ENCODE measurements at regions not wholly inside any gene's neighbourhood (a gene's known extent, or its start where the extent isn't known, plus 50 kb on each side); places are given as distances from the start of the nearest gene placed in this dataset.

DNA sequence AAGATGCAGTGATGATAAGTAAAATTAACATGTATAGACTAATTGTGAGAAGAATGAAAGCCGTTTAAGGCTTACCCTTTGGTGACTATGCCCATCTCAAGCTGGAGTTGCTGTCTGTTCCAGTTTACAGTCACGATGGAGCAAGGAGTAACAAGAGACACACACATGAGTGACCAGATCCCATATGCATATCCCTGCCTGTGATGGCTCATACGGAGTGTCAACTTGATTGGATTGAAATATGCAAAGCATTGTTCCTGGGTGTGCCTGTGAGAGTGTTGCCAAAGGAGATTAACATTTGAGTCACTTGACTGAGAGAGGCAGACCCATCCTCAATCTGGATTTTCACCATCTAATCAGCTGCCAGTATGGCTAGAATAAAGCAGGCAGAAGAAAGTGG is 786.8 kb downstream of the FAM181B start:
- Histone ChIP-seq H3K27ac (ENCODE audit: low read length) (no peak overlapping the region), H3F3A (ENCODE audit: low read length, unreplicated experiment) (no peaks in the 10 kb centered on the region), H3K4me3 (ENCODE audit: low read length) (no peak overlapping the region), H3K36me3 (ENCODE audit: low read depth, low read length) (no peaks in the 10 kb centered on the region), H3K27me3 (ENCODE audit: low read length) (no peaks in the 10 kb centered on the region), H3K9ac (ENCODE audit: low read length) (no peak overlapping the region), H3K79me2 (ENCODE audit: low read length) (no peaks in the 10 kb centered on the region), H3K4me2 (ENCODE audit: low read length) (no peak overlapping the region), H3K9me2 (replicated peaks; ENCODE audit: low read length) (no peaks in the 10 kb centered on the region), H3K4me1 (ENCODE audit: insufficient read depth, low read length) (no peaks in the 10 kb centered on the region), H3K9me3 (ENCODE audit: low read length) (peaks cover 18% of the 10 kb centered on the region; the same call in 1 of the 2 replicates), H2AFZ (ENCODE audit: low read length) (no peak overlapping the region), H4K20me1 (ENCODE audit: low read length) (no peaks in the 10 kb centered on the region)
- no TSS peak for BruUV-seq (replicated peaks)
- intact Hi-C loops (cut with micrococcal nuclease), result no loop called here
- POLR2A ChIA-PET (ENCODE audit: unreplicated experiment), result no interaction called here
- ATAC-seq, result no peak
- CTCF ChIA-PET, result no interaction called here
- TF ChIP-seq EZH2 (IDR thresholded peaks at IDR 0.05; ENCODE audit: low read length, unreplicated experiment) (no peak), EZH2phosphoT487 (IDR thresholded peaks at IDR 0.05; ENCODE audit: borderline replicate concordance, low read length) (no peak), CTCF (conservative IDR thresholded peaks at IDR 0.05; ENCODE audit: low read depth, low read length) (no peak)
- DNase-seq, result no peak

DNA sequence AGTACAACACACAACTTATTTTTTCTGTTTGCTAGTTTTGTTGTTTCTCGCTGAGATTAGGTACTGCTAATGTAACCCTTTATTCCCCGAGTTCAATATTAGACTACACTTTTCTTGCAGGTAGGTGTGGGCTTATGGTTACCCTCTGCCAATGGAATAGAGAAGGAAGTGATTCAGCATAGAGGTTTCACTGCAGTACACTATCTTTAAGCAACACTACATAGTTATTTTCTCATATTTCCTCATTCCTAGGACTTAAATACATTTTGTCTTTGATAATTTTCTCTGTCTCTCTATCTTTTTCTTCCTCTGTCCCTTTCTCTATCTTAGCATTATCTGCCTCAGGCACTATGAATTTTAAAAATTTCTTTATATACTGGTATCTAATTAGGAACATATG is 791.0 kb downstream of the FAM181B start:
- ATAC-seq, result no peak
- no peak overlapping the region for H3K4me2 ChIP-seq (ENCODE audit: low read length)
- no peaks in the 10 kb centered on the region for H3K36me3 ChIP-seq (ENCODE audit: low read depth, low read length)
- H3K27me3 ChIP-seq (ENCODE audit: low read length), result no peaks in the 10 kb centered on the region
- no TSS peak for BruUV-seq (replicated peaks)
- H2AFZ ChIP-seq (ENCODE audit: low read length), result no peak overlapping the region
- H4K20me1 ChIP-seq (ENCODE audit: low read length), result no peaks in the 10 kb centered on the region
- CTCF ChIA-PET, result no interaction called here
- no peak for DNase-seq
- POLR2A ChIA-PET (ENCODE audit: unreplicated experiment), result no interaction called here
- intact Hi-C loops (cut with micrococcal nuclease), result no loop called here
- TF ChIP-seq EZH2phosphoT487 (IDR thresholded peaks at IDR 0.05; ENCODE audit: borderline replicate concordance, low read length), result no peak
- no peak for TF ChIP-seq CTCF (conservative IDR thresholded peaks at IDR 0.05; ENCODE audit: low read depth, low read length)
- TF ChIP-seq EZH2 (IDR thresholded peaks at IDR 0.05; ENCODE audit: low read length, unreplicated experiment), result no peak
- H3K27ac ChIP-seq (ENCODE audit: low read length), result no peak overlapping the region
- no peaks in the 10 kb centered on the region for H3K9me2 ChIP-seq (replicated peaks; ENCODE audit: low read length)
- no peaks in the 10 kb centered on the region for H3F3A ChIP-seq (ENCODE audit: low read length, unreplicated experiment)
- no peak overlapping the region for H3K4me3 ChIP-seq (ENCODE audit: low read length)
- no peaks in the 10 kb centered on the region for H3K79me2 ChIP-seq (ENCODE audit: low read length)
- H3K4me1 ChIP-seq (ENCODE audit: insufficient read depth, low read length), result no peaks in the 10 kb centered on the region
- H3K9ac ChIP-seq (ENCODE audit: low read length), result no peak overlapping the region
- peaks cover 28% of the 10 kb centered on the region for H3K9me3 ChIP-seq (ENCODE audit: low read length)

DNA sequence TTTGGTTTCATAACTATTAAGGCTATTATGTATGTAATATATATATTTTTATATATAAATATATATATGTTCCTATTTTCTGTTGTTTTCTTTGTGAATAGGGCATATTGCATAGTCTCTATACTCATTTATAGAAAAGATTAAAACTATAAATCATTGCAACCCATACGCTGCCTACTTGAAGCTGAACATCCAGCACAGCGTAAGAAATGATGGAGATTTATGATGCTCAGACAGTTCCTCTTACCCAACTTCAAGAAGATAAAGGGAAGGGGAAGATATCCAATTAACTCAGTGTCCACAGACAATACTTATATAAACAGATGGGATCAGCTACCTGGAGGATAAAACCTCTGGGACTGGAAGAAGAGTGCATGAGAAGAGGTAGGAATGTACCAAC is 791.7 kb downstream of the FAM181B start:
- BruUV-seq (replicated peaks), result no TSS peak
- Histone ChIP-seq H3K9ac (ENCODE audit: low read length) (no peak overlapping the region), H3K27me3 (ENCODE audit: low read length) (no peaks in the 10 kb centered on the region), H3K4me3 (ENCODE audit: low read length) (no peak overlapping the region), H3K9me2 (replicated peaks; ENCODE audit: low read length) (no peaks in the 10 kb centered on the region), H3K4me1 (ENCODE audit: insufficient read depth, low read length) (no peaks in the 10 kb centered on the region), H2AFZ (ENCODE audit: low read length) (no peak overlapping the region), H3K4me2 (ENCODE audit: low read length) (no peak overlapping the region), H3K9me3 (ENCODE audit: low read length) (peaks cover 28% of the 10 kb centered on the region), H4K20me1 (ENCODE audit: low read length) (no peaks in the 10 kb centered on the region), H3F3A (ENCODE audit: low read length, unreplicated experiment) (no peaks in the 10 kb centered on the region), H3K36me3 (ENCODE audit: low read depth, low read length) (no peaks in the 10 kb centered on the region), H3K79me2 (ENCODE audit: low read length) (no peaks in the 10 kb centered on the region), H3K27ac (ENCODE audit: low read length) (no peak overlapping the region)
- DNase-seq (no peak), ATAC-seq (no peak)
- TF ChIP-seq EZH2 (IDR thresholded peaks at IDR 0.05; ENCODE audit: low read length, unreplicated experiment), result no peak
- no peak for TF ChIP-seq EZH2phosphoT487 (IDR thresholded peaks at IDR 0.05; ENCODE audit: borderline replicate concordance, low read length)
- no peak for TF ChIP-seq CTCF (conservative IDR thresholded peaks at IDR 0.05; ENCODE audit: low read depth, low read length)
- POLR2A ChIA-PET (ENCODE audit: unreplicated experiment), result no interaction called here
- intact Hi-C loops (cut with micrococcal nuclease), result no loop called here
- CTCF ChIA-PET, result no interaction called here

Data from PC-3 (cell line).